Mucosa of descending colon (tissue), 3 donors: ENCODE measurements at regions not wholly inside any gene's neighbourhood (a gene's known extent, or its start where the extent isn't known, plus 50 kb on each side); places are given as distances from the start of the nearest gene placed in this dataset.
"Not testable (repeated sequence)": the region's sequence is repeated elsewhere in the genome, so short reads cannot be mapped to it uniquely, and the experiment has no call there.

Source experiments
- ATAC-seq: fragments of 200-7000 bp; cut with Tn5 transposase; one replicate; pipeline ENCODE4 v1.9.1; 2020; ENCODE audit warnings: mild to moderate bottlenecking, moderate library complexity
- DNase-seq, 3 donors: peaks; one replicate each; pipeline ENCODE4 v3.0.0-alpha.2; 2020
- H3K36me3 ChIP-seq: fragments of 200-600 bp; one replicate; pipeline ENCODE4 v1.8.0; 2021; ENCODE audit warnings: low read depth, mild to moderate bottlenecking
- H3K4me1 ChIP-seq: fragments of 200-600 bp; one replicate; pipeline ENCODE4 v1.8.0; 2021; ENCODE audit warnings: low read depth, mild to moderate bottlenecking
- H3K4me3 ChIP-seq: fragments of 200-600 bp; one replicate; pipeline ENCODE4 v1.8.0; 2021; ENCODE audit warnings: mild to moderate bottlenecking
- H3K9me3 ChIP-seq: fragments of 200-600 bp; one replicate; pipeline ENCODE4 v1.8.0; 2021; ENCODE audit warnings: mild to moderate bottlenecking
- intact Hi-C, 2 donors: fragments of 100-400 bp; cut with DNase I in 1 of 2; cut with micrococcal nuclease in 1 of 2; formaldehyde crosslinking; loops; one replicate each; pipeline versions ENCODE4 v1.11.0 to v1.11.1; 2022; cut with DNase I, micrococcal nuclease
- TF ChIP-seq, protein P1 (sequence below): fragments of 200-600 bp; IDR thresholded peaks from one replicate; pipeline ENCODE4 v1.8.0; 2022; ENCODE audit warnings: antibody characterized with exemption, mild to moderate bottlenecking
- donor health status: DM: no; HTN: no; CAD: no; lungs with moderate emphysema.
- donor health status: DM: no; HTN: no; CAD: no.
- donor health status: DM: no; HTN: yes; CAD: no.

DNA sequence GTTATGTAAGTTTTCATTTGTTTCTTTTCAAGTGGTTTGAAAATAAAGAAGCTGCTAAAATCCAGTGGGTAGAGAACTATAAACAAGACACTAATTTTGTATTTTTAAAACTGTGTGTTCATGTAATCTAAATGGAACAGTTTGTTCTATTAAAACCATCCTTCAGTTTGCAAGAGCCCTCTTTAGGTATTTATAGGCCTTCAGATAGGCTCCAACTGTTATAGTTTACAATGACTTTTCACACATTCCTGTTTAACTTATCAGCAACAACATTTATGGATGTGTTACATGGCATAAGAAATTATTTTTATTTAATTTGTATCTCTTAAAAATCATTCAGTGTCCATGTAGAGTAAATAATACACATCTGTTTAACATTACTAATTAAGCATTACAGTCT is 126.7 kb upstream of the SLCO6A1 start:
- H3K4me1 ChIP-seq, result no peaks in the 10 kb centered on the region
- ATAC-seq (no peak), DNase-seq (no peak)
- no peak overlapping the region for H3K4me3 ChIP-seq
- no peaks in the 10 kb centered on the region for H3K36me3 ChIP-seq
- intact Hi-C loops, result no loop called here
- TF ChIP-seq, protein P1, sequence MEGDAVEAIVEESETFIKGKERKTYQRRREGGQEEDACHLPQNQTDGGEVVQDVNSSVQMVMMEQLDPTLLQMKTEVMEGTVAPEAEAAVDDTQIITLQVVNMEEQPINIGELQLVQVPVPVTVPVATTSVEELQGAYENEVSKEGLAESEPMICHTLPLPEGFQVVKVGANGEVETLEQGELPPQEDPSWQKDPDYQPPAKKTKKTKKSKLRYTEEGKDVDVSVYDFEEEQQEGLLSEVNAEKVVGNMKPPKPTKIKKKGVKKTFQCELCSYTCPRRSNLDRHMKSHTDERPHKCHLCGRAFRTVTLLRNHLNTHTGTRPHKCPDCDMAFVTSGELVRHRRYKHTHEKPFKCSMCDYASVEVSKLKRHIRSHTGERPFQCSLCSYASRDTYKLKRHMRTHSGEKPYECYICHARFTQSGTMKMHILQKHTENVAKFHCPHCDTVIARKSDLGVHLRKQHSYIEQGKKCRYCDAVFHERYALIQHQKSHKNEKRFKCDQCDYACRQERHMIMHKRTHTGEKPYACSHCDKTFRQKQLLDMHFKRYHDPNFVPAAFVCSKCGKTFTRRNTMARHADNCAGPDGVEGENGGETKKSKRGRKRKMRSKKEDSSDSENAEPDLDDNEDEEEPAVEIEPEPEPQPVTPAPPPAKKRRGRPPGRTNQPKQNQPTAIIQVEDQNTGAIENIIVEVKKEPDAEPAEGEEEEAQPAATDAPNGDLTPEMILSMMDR, result no peak
- no peaks in the 10 kb centered on the region for H3K9me3 ChIP-seq

GRCh38 chr5:102625928-102626327 is 127.1 kb upstream of the SLCO6A1 start:
- Histone ChIP-seq H3K4me1 (no peaks in the 10 kb centered on the region), H3K4me3 (no peak overlapping the region), H3K36me3 (no peaks in the 10 kb centered on the region), H3K9me3 (no peaks in the 10 kb centered on the region)
- TF ChIP-seq, protein P1, result no peak
- intact Hi-C loops, result no loop called here
- ATAC-seq (no peak), DNase-seq (no peak)

GRCh38 chr5:102627315-102627714 is 127.8 kb upstream of the PAM start:
- no peak overlapping the region for H3K4me3 ChIP-seq
- H3K9me3 ChIP-seq, result no peaks in the 10 kb centered on the region
- DNase-seq (no peak), ATAC-seq (no peak)
- no peaks in the 10 kb centered on the region for H3K36me3 ChIP-seq
- H3K4me1 ChIP-seq, result no peaks in the 10 kb centered on the region
- TF ChIP-seq, protein P1, result no peak
- intact Hi-C loops, result no loop called here

- intact Hi-C loops, result no loop called here
- Histone ChIP-seq H3K4me1 (no peaks in the 10 kb centered on the region), H3K36me3 (no peaks in the 10 kb centered on the region), H3K4me3 (no peak overlapping the region), H3K9me3 (peaks cover 2% of the 10 kb centered on the region)
- ATAC-seq (peak; percentile 28), DNase-seq (no peak)
- TF ChIP-seq, protein P1, result no peak
Observed at GRCh38 chr5:102628441-102629175, 126.5 kb upstream of the PAM start.

- ATAC-seq (no peak), DNase-seq (no peak)
- Histone ChIP-seq H3K9me3 (peaks cover 4% of the 10 kb centered on the region), H3K4me1 (no peaks in the 10 kb centered on the region), H3K36me3 (no peaks in the 10 kb centered on the region), H3K4me3 (no peak overlapping the region)
- intact Hi-C loops, result no loop called here
- TF ChIP-seq, protein P1, result no peak
Observed at GRCh38 chr5:102629827-102630605, 125.1 kb upstream of the PAM start.

DNA sequence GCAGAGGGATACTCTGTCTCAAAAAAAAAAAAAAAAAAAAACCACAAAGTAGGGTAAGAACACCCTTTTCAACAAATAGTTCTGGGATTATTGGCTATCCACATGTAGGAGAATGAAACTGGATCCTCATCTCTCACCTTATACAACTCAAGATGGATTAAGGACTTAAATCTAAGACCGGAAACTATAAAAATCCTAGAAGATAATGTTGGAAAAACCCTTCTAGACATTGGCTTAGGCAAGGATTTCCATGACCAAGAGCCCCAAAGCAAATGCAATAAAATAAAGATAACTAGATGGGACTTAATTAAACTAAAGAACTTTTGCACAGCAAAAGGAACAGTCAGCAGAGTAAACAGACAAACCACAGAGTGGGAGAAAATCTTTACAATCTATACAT is 119.7 kb upstream of the PAM start:
- H3K36me3 ChIP-seq, H3K4me3 ChIP-seq, H3K4me1 ChIP-seq, H3K9me3 ChIP-seq, ATAC-seq, intact Hi-C loops, DNase-seq: not testable (repeated sequence)
